PC-9 (cell line): ENCODE measurements at regions not wholly inside any gene's neighbourhood (a gene's known extent, or its start where the extent isn't known, plus 50 kb on each side); places are given as distances from the start of the nearest gene placed in this dataset.

Source experiments
- BruUV-seq: library from RNA; stranded (reverse); fragments of 400-500 nt; replicated peaks from 2 replicates; lab custom pipeline; 2021; lab: Mats Ljungman, UMichigan
- CTCF ChIA-PET: fragments of 300-600 bp; sonication (Branson Sonifier 250); formaldehyde crosslinking; loops from one replicate; lab custom pipeline; 2022; ENCODE audit warnings: antibody characterized with exemption; lab: Charles Lee
- POLR2A ChIA-PET: fragments of 300-600 bp; sonication (Branson Sonifier 250); formaldehyde crosslinking; loops from one replicate; lab custom pipeline; 2022; ENCODE audit warnings: antibody characterized with exemption; ENCODE audit not compliant: unreplicated experiment; lab: Charles Lee
- DNase-seq, 2 experiments: peaks; one replicate each; pipeline versions ENCODE4 v3.0.0 to v3.0.0-alpha.2; 2015 to 2022; ENCODE audit warnings: mixed read lengths in 1 of 2
- H2AFZ ChIP-seq: fragments of 200-600 bp; sonication (generic); 2 replicates; pipeline ENCODE4 v1.8.1; 2017; ENCODE audit warnings: antibody characterized with exemption
- H3F3A ChIP-seq: fragments of 200-600 bp; sonication (generic); 2 replicates; pipeline ENCODE4 v1.8.1; 2017; ENCODE audit warnings: antibody characterized with exemption, mild to moderate bottlenecking, low read depth; ENCODE audit not compliant: insufficient read depth
- H3K27ac ChIP-seq: fragments of 200-600 bp; sonication (generic); 2 replicates; pipeline ENCODE4 v1.6.1; 2016; ENCODE audit warnings: mixed run types
- H3K27me3 ChIP-seq: fragments of 200-600 bp; sonication (generic); 2 replicates; pipeline ENCODE4 v1.6.1; 2016; ENCODE audit warnings: low read depth, mixed run types; ENCODE audit not compliant: insufficient read depth
- H3K36me3 ChIP-seq: fragments of 200-600 bp; sonication (generic); 2 replicates; pipeline ENCODE4 v1.6.1; 2016; ENCODE audit warnings: low read depth, mixed run types
- H3K4me1 ChIP-seq: fragments of 200-600 bp; sonication (generic); replicated peaks from 2 replicates; pipeline ENCODE4 v1.6.1; 2016; ENCODE audit warnings: mixed run types; ENCODE audit not compliant: insufficient read depth
- H3K4me2 ChIP-seq: fragments of 200-600 bp; sonication (generic); 2 replicates; pipeline ENCODE4 v1.6.1; 2017; ENCODE audit warnings: mixed run types
- H3K4me3 ChIP-seq: fragments of 200-600 bp; sonication (generic); 2 replicates; pipeline ENCODE4 v1.6.1; 2016; ENCODE audit warnings: mixed run types
- H3K79me2 ChIP-seq: fragments of 200-600 bp; sonication (generic); 2 replicates; pipeline ENCODE4 v1.6.1; 2017; ENCODE audit warnings: low read depth, mixed run types
- H3K9me2 ChIP-seq: fragments of 200-600 bp; sonication (generic); 2 replicates; pipeline ENCODE4 v1.8.1; 2017; ENCODE audit warnings: mild to moderate bottlenecking; ENCODE audit not compliant: insufficient read depth
- H3K9me3 ChIP-seq: fragments of 200-600 bp; sonication (generic); 2 replicates; pipeline ENCODE4 v1.8.1; 2016; ENCODE audit warnings: low read depth; ENCODE audit not compliant: insufficient read depth
- H4K20me1 ChIP-seq: fragments of 200-600 bp; sonication (generic); 2 replicates; pipeline ENCODE4 v1.8.1; 2017; ENCODE audit not compliant: insufficient read depth
- EZH2 ChIP-seq: fragments of 200-600 bp; sonication (generic); IDR thresholded peaks from 2 replicates; pipeline ENCODE4 v1.8.0; 2017; ENCODE audit warnings: antibody characterized with exemption, low read depth
- intact Hi-C: fragments of 100-400 bp; cut with micrococcal nuclease; formaldehyde crosslinking; loops from one replicate; pipeline ENCODE4 v1.10.0; 2022; ENCODE audit not compliant: unreplicated experiment
- TF ChIP-seq, protein P1 (sequence below): fragments of 200-600 bp; sonication (generic); conservative IDR thresholded peaks from 2 replicates; pipeline ENCODE4 v1.6.1; 2017; ENCODE audit warnings: mixed run types, antibody characterized with exemption, mild to moderate bottlenecking, moderate library complexity

DNA sequence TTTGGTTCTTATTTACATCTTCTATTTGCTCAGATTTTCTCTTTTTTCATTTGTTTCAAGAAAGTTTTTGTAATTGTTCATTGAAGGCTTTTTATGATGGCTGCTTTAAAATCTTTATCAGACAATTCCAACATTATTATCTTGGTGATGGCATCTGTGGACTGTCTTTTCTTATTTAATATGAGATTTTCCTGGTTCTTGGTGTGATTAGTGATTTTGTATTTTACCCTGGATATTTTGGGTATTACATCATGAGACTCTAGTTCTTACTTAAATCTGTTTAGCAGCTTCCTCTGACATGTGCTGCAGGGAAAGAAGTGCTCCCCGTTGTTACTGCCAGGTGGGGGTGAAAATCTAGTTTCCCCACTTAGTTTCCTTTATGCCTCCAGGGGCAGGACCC is 94.2 kb upstream of the ANKH start:
- intact Hi-C loops, result no loop called here
- Histone ChIP-seq H3K27me3 (no peaks in the 10 kb centered on the region), H3K27ac (no peak overlapping the region), H2AFZ (no peak overlapping the region), H3F3A (no peaks in the 10 kb centered on the region), H3K4me3 (no peak overlapping the region), H3K79me2 (no peaks in the 10 kb centered on the region), H3K4me1 (no peaks in the 10 kb centered on the region), H3K36me3 (no peaks in the 10 kb centered on the region), H3K9me2 (no peaks in the 10 kb centered on the region), H3K9me3 (no peaks in the 10 kb centered on the region; the same call in 1 of the 2 replicates), H4K20me1 (no peaks in the 10 kb centered on the region), H3K4me2 (no peak overlapping the region)
- TF ChIP-seq, protein P1, sequence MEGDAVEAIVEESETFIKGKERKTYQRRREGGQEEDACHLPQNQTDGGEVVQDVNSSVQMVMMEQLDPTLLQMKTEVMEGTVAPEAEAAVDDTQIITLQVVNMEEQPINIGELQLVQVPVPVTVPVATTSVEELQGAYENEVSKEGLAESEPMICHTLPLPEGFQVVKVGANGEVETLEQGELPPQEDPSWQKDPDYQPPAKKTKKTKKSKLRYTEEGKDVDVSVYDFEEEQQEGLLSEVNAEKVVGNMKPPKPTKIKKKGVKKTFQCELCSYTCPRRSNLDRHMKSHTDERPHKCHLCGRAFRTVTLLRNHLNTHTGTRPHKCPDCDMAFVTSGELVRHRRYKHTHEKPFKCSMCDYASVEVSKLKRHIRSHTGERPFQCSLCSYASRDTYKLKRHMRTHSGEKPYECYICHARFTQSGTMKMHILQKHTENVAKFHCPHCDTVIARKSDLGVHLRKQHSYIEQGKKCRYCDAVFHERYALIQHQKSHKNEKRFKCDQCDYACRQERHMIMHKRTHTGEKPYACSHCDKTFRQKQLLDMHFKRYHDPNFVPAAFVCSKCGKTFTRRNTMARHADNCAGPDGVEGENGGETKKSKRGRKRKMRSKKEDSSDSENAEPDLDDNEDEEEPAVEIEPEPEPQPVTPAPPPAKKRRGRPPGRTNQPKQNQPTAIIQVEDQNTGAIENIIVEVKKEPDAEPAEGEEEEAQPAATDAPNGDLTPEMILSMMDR, result no peak
- no peak for TF ChIP-seq EZH2
- ChIA-PET POLR2A (no interaction called here), CTCF (no interaction called here)
- DNase-seq, result no peak
- no TSS peak for BruUV-seq

DNA sequence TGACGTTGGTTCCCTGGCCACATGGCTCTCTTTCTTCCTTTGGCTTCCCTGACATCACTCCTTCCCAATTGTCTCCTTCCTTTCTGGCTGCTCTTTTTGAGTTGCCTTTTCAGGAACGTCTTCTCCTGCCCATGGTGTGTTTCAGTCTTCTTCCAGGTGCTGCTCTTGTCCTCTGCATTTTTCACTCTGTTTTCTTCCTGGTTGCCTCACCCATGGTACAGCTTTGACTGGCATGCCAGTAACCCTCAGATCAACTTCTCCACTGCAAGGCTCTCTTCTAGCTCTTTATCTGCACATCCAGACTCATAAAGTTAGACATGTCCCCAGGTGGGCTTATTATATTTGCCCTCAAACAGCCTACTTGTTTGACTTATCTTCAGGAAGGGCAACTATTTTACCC is 91.0 kb upstream of the ANKH start:
- H3K36me3 ChIP-seq, result no peaks in the 10 kb centered on the region
- ChIA-PET CTCF (no interaction called here), POLR2A (no interaction called here)
- intact Hi-C loops, result no loop called here
- H3K4me2 ChIP-seq, result no peak overlapping the region
- no peak for TF ChIP-seq EZH2
- TF ChIP-seq, protein P1, result no peak
- H3K9me2 ChIP-seq, result no peaks in the 10 kb centered on the region
- no peak overlapping the region for H2AFZ ChIP-seq
- H3K79me2 ChIP-seq, result no peaks in the 10 kb centered on the region
- no peaks in the 10 kb centered on the region; the same call in 1 of the 2 replicates for H3K9me3 ChIP-seq
- H4K20me1 ChIP-seq, result no peaks in the 10 kb centered on the region
- no peak overlapping the region for H3K4me3 ChIP-seq
- no TSS peak for BruUV-seq
- no peaks in the 10 kb centered on the region for H3K27me3 ChIP-seq
- no peak overlapping the region for H3K27ac ChIP-seq
- no peak for DNase-seq
- no peaks in the 10 kb centered on the region for H3F3A ChIP-seq
- peaks cover 8% of the 10 kb centered on the region; the same call in 1 of the 2 replicates for H3K4me1 ChIP-seq

DNA sequence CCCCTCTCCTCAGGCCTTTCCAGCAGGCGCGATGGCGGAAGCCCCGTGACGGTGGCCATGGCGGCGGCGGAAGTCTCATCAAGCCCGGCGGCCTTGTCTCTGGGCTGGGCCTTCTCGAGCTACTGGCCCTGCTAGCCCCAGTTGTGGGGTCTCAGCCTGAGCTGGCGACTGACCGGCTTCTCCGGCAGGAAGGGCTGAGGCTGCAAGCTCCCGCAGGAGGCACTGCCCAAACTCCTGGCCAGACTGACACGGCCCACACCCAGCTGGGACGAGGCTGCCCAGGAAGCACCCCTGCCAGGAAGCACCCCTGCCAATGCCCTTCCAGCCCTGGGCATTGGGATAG is 88.5 kb upstream of the ANKH start:
- H3K9me3 ChIP-seq, result no peaks in the 10 kb centered on the region
- no peak overlapping the region for H3K4me3 ChIP-seq
- H3K4me2 ChIP-seq, result no peak overlapping the region
- no peak overlapping the region for H2AFZ ChIP-seq
- no peaks in the 10 kb centered on the region for H3K79me2 ChIP-seq
- no peaks in the 10 kb centered on the region for H4K20me1 ChIP-seq
- peaks cover 8% of the 10 kb centered on the region; the same call in 1 of the 2 replicates for H3K4me1 ChIP-seq
- no peaks in the 10 kb centered on the region for H3K36me3 ChIP-seq
- TF ChIP-seq, protein P1, result no peak
- no peak for TF ChIP-seq EZH2
- CTCF ChIA-PET, result no interaction called here
- no peak for DNase-seq
- BruUV-seq, result no TSS peak
- H3F3A ChIP-seq, result no peaks in the 10 kb centered on the region
- intact Hi-C loops, result no loop called here
- POLR2A ChIA-PET, result no interaction called here
- no peak overlapping the region for H3K27ac ChIP-seq
- no peaks in the 10 kb centered on the region for H3K9me2 ChIP-seq
- 0 out of 2 replicates have a peak, but pooled peaks cover under 1% of the 10 kb centered on the region for H3K27me3 ChIP-seq
